HK-2 (cell line): ENCODE measurements at regions not wholly inside any gene's neighbourhood (a gene's known extent, or its start where the extent isn't known, plus 50 kb on each side); places are given as distances from the start of the nearest gene placed in this dataset.

Source experiments
- DNase-seq: peaks from one replicate; pipeline ENCODE4 v3.0.0-alpha.2; 2018; ENCODE audit not compliant: unreplicated experiment

DNA sequence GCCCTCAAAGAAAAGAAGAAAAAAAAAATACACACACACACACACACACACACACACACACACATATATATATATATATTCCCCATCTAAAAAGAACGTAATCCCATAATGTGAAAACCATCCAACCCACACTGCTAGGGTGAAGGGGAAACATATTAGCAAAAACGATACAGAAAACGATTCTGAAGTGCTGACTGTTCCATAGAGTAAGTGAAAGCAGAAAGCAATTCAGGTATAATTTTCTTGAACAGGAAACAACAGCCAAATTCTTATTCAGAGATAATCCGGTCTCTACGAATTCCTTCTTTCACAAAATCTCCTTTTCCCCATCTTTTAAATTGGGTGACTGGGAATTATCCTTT is 393.5 kb downstream of the NOVA1 start:
- DNase-seq = no peak

GRCh38 chr14:26200687-26201086 is 397.1 kb downstream of the NOVA1 start:
- DNase-seq = no peak

- DNase-seq = peak; percentile 22
These were observed 398.1 kb downstream of the NOVA1 start for GRCh38 chr14:26199590-26200370.

GRCh38 chr14:26199096-26199495 is 398.7 kb downstream of the NOVA1 start:
- no peak for DNase-seq

DNA sequence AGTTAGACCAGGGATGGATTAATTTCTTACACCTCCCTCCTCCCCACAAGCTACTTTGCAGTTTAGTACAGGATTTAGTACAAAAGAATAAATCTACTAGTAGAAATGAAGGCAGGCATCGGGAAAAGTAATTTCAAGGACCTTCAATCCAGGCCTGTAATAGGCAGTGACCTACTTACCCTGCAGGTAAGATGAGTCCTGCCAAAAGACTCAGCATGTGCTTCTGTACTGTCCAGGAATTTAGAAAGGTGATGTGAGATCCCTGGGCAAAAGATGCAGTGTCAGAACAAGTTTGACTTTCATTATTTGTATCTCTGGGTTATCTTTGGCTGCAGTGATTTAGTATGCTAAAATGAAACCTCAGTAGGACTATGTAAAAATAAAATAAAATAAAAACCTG is 403.0 kb downstream of the NOVA1 start:
- no peak for DNase-seq

GRCh38 chr14:26191671-26192070 is 406.2 kb downstream of the NOVA1 start:
- DNase-seq = no peak

- DNase-seq = no peak
These were observed 406.7 kb downstream of the NOVA1 start for GRCh38 chr14:26191123-26191522.

GRCh38 chr14:26190646-26191045 is 407.2 kb downstream of the NOVA1 start:
- no peak for DNase-seq

DNA sequence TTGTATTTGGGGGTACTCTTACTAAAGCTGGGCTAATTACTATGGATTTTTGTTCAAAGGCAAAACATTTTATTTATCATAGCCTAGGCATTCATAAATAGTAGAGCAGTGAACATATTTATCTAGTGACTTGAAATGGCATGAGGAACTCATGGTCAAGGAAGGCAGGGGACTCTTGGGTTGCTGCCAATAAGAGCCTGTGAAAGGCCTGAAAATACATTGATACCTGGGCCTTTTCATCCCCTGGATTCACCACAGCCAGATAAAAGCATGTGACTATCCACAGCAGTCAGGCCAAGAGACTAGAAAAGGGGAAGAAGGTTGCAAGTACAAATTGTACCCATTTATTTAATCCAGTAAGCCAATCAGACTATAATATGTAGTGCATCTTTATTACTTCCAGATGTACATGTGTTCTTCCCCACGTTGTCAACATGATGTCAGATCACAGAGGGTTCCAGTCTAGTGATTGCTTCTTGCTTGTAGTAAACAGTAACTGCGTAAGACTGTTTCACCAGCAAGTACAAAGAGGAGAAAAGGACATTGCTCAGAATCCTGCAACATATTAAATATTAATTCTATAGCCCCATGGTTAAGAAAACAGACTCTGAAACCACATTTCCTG is 409.7 kb downstream of the NOVA1 start:
- DNase-seq = no peak

DNA sequence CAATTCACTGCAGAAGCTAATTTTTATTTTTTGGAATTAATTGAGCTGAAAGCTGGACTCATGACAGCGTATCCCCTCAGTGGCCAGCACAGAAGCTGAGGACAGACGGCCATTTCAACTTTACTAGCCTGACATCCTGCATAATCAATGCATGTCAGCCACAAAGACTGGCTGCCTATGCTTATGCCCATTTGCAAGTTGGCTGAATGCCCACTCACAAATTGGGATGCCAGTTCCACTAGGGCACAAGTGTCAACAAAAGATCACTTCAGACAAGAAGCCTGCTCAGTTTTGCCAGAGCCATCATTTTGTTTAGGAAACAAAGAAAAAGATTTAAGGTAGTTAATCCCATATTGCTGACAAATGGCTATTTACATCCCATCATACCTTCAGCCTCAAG is 417.6 kb downstream of the NOVA1 start:
- no peak for DNase-seq

- no peak for DNase-seq
These were observed 422.2 kb downstream of the NOVA1 start for GRCh38 chr14:26175658-26176057.

DNA sequence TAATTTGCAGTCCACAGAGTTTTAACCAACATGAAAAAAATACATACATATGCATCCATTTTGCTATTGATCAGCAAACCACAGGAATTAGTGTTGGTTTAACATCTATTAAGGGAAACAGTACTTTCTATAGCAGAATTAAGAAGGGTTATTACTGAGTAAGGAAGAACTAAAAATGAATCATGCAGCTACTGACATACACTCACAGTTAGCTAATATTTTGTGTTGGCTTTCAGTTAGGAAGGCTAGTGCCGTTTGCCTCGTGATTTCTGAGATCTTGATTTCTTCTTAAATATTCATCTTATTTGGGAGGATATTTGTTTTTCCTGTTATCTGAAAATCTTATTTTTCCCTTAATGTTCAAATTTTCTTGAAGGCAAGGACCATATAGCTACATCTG is 423.4 kb downstream of the NOVA1 start:
- DNase-seq = no peak

- no peak for DNase-seq
These were observed 424.2 kb downstream of the NOVA1 start for GRCh38 chr14:26173581-26174110.

- DNase-seq = no peak
These were observed 425.4 kb downstream of the NOVA1 start for GRCh38 chr14:26172396-26172795.

GRCh38 chr14:26170885-26171284 is 426.9 kb downstream of the NOVA1 start:
- no peak for DNase-seq

DNA sequence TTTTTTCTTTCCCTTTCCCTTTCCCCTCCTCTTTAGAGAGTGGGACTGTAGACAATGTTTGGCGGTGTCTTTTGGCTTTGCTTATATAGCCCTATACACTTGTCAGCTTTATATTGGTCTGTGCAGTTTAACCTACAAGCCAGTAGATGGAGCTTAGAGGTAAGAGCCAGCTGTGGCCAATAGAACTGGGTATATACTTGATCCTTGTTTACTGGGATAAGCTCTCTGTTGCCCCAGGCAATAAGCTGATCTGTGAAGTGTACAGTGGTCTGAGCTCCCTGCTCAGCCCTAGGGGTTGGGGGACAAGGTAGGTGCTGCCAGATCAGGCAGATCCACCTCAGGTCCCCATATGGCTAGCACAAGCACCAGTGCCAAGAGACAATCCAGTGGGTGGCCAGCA is 434.1 kb downstream of the NOVA1 start:
- peak; percentile 3 for DNase-seq

- DNase-seq = no peak
These were observed 440.3 kb downstream of the NOVA1 start for GRCh38 chr14:26157517-26157916.

GRCh38 chr14:26143057-26143456 is 454.8 kb downstream of the NOVA1 start:
- DNase-seq = no peak

DNA sequence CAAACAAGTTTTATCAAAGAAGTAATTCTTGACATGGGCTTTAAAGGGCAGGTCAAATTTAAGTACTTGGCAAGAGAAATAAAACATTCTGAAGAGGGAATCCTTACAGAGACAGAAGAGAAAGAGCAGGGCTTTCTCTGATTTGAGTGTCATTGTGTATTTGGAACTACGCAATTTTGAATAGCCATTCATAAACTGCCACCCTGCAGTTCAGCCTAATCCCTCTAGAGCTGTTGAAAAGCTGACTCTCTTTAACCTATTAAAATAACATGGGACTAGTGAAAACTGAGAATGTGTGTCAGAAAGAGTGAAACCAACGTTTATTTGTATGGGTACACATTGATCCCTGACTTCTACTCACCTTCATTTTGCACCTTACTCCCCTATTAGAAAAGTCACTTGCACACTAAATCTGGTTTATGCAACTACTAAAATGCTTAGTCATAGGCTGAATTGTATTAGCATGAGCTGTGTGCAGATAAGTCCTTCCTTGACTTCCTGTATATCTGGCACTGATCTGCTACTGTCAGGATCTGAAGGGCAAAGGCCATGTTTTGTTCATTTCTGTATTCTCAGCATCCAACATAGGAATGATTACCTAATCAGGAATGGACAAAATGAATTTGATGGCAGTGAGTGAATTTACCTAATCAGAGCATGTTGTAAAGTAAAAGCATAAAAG is 458.9 kb downstream of the NOVA1 start:
- no peak for DNase-seq

DNA sequence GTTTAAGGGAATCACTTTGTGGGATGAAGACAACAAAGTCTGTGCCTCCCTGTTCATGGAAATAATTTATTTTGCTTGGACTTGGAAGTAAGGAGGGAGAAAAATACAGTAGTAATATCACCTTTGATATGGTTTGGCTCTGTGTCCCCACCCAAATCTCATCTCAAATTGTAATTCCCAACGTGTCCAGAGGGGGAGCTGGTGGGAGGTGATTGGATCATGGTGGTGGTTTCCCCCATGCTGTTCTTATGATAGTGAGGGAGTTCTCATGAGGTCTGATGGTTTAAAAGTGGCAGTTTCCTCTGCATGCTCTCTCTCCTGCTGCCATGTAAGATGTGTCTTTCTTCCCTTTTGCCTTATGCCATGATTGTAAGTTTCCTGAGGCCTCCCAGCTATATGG is 460.7 kb downstream of the NOVA1 start:
- no peak for DNase-seq

GRCh38 chr14:26132061-26132645 is 465.7 kb downstream of the NOVA1 start:
- no peak for DNase-seq

DNA sequence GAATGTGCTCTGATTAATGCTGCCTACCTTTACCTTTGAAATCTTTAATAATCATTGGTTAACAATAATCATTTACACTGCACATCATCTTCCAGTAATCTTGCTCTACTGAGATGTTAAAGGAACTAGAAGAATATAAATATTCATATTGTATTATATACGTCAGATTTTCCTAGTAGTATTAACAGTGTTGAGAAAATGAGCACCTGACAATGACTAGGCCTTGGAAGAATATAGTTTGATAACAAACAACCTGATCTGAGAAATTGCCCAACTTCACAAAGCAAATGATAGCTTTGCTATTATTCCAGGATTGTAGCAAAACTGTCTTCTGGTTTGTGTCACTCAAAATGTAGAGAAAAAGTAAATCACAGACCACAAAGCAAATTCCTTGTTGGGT is 467.1 kb downstream of the NOVA1 start:
- no peak for DNase-seq
